ENCODE measurements at regions not wholly inside any gene's neighbourhood (a gene's known extent, or its start where the extent isn't known, plus 50 kb on each side); places are given as distances from the start of the nearest gene placed in this dataset.

- no peak for ATAC-seq (ENCODE audit: insufficient read depth, low read depth)
- DNase-seq, result no peak
- Histone ChIP-seq H2AFZ (ENCODE audit: low read depth, low read length) (no peak overlapping the region), H3K9ac (ENCODE audit: low read depth, low read length) (no peak overlapping the region), H3K79me2 (ENCODE audit: insufficient read depth, low read length) (no peaks in the 10 kb centered on the region), H3K4me1 (ENCODE audit: insufficient read depth, low read length) (no peaks in the 10 kb centered on the region), H3K4me3 (ENCODE audit: low read depth in 1 of 2, low read length in 2 of 2) (no peak overlapping the region), H3K27me3 (ENCODE audit: insufficient read depth, low read length, poor library complexity) (no peaks in the 10 kb centered on the region), H3K27ac (ENCODE audit: low read length) (no peak overlapping the region), H4K20me1 (ENCODE audit: insufficient read depth, low read length) (no peaks in the 10 kb centered on the region), H3K36me3 (ENCODE audit: insufficient read depth, low read length) (no peaks in the 10 kb centered on the region), H3K9me3 (ENCODE audit: insufficient read depth, low read length, severe bottlenecking) (peaks cover 5% of the 10 kb centered on the region), H3K4me2 (ENCODE audit: insufficient read depth, low read length) (no peak overlapping the region)
- TF ChIP-seq EZH2 (IDR thresholded peaks at IDR 0.05; ENCODE audit: borderline replicate concordance, low read depth, low read length, severe bottlenecking) (no peak), CTCF (IDR thresholded peaks at IDR 0.05; ENCODE audit: borderline replicate concordance, extremely low read depth, low read length, poor library complexity, severe bottlenecking) (no peak)
Measured at GRCh38 chr2:4391013-4391412, 687.6 kb downstream of the DCDC2C start.

- DNase-seq, result no peak
- no peak overlapping the region for H3K4me3 ChIP-seq (ENCODE audit: low read depth in 1 of 2, low read length in 2 of 2)
- no peak overlapping the region for H3K27ac ChIP-seq (ENCODE audit: low read length)
- no peaks in the 10 kb centered on the region for H3K79me2 ChIP-seq (ENCODE audit: insufficient read depth, low read length)
- TF ChIP-seq EZH2 (IDR thresholded peaks at IDR 0.05; ENCODE audit: borderline replicate concordance, low read depth, low read length, severe bottlenecking) (no peak), CTCF (IDR thresholded peaks at IDR 0.05; ENCODE audit: borderline replicate concordance, extremely low read depth, low read length, poor library complexity, severe bottlenecking) (no peak)
- H3K4me2 ChIP-seq (ENCODE audit: insufficient read depth, low read length), result no peak overlapping the region
- no peaks in the 10 kb centered on the region for H3K9me3 ChIP-seq (ENCODE audit: insufficient read depth, low read length, severe bottlenecking)
- no peak for ATAC-seq (ENCODE audit: insufficient read depth, low read depth)
- H3K36me3 ChIP-seq (ENCODE audit: insufficient read depth, low read length), result no peaks in the 10 kb centered on the region
- no peaks in the 10 kb centered on the region for H3K4me1 ChIP-seq (ENCODE audit: insufficient read depth, low read length)
- H3K9ac ChIP-seq (ENCODE audit: low read depth, low read length), result no peak overlapping the region
- H3K27me3 ChIP-seq (ENCODE audit: insufficient read depth, low read length, poor library complexity), result no peaks in the 10 kb centered on the region
- no peaks in the 10 kb centered on the region for H4K20me1 ChIP-seq (ENCODE audit: insufficient read depth, low read length)
- H2AFZ ChIP-seq (ENCODE audit: low read depth, low read length), result no peak overlapping the region
Measured at GRCh38 chr2:4404363-4404762, 701.0 kb downstream of the DCDC2C start.

GRCh38 chr2:4408321-4408720, 704.9 kb downstream of the DCDC2C start:
- H3K4me2 ChIP-seq (ENCODE audit: insufficient read depth, low read length), result no peak overlapping the region

More at GRCh38 chr2:4408321-4408720, 704.9 kb downstream of the DCDC2C start:
- Histone ChIP-seq H3K4me1 (ENCODE audit: insufficient read depth, low read length) (no peaks in the 10 kb centered on the region), H4K20me1 (ENCODE audit: insufficient read depth, low read length) (no peaks in the 10 kb centered on the region), H3K9ac (ENCODE audit: low read depth, low read length) (no peak overlapping the region), H3K27me3 (ENCODE audit: insufficient read depth, low read length, poor library complexity) (no peaks in the 10 kb centered on the region), H2AFZ (ENCODE audit: low read depth, low read length) (no peak overlapping the region), H3K9me3 (ENCODE audit: insufficient read depth, low read length, severe bottlenecking) (no peaks in the 10 kb centered on the region), H3K27ac (ENCODE audit: low read length) (no peak overlapping the region), H3K36me3 (ENCODE audit: insufficient read depth, low read length) (no peaks in the 10 kb centered on the region), H3K4me3 (ENCODE audit: low read depth in 1 of 2, low read length in 2 of 2) (no peak overlapping the region), H3K79me2 (ENCODE audit: insufficient read depth, low read length) (no peaks in the 10 kb centered on the region)
- no peak for TF ChIP-seq CTCF (IDR thresholded peaks at IDR 0.05; ENCODE audit: borderline replicate concordance, extremely low read depth, low read length, poor library complexity, severe bottlenecking)
- no peak for TF ChIP-seq EZH2 (IDR thresholded peaks at IDR 0.05; ENCODE audit: borderline replicate concordance, low read depth, low read length, severe bottlenecking)
- ATAC-seq (ENCODE audit: insufficient read depth, low read depth), result no peak
- DNase-seq, result no peak

Data from DND-41 (cell line).